ENCODE measurements at regions not wholly inside any gene's neighbourhood (a gene's known extent, or its start where the extent isn't known, plus 50 kb on each side); places are given as distances from the start of the nearest gene placed in this dataset.
"Not testable (repeated sequence)": the region's sequence is repeated elsewhere in the genome, so short reads cannot be mapped to it uniquely, and the experiment has no call there.

DNA sequence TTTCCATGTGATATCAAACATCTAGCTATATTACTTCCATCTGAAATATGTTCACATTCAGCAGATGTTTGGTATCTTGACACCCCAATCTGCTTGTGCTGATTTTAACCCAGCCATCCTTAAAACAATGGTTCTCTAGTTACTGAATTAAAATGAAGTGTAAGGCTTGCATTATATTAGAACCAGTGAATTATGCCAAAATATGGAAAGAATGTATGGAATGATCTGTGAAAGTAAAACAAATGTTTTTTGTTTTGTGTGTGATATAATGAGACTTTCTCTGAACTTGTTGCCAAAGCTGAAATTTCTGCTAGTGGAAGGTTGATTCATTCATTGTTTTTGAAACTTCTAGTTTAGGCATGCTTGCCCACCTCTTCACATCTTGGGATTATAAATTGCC lies 317.1 kb downstream of the MEX3B start:
- in situ Hi-C loops (cut with MboI; ENCODE audit: low pct_unique_long_range_greater_than_20kb, low sequenced_read_pairs, unreplicated experiment): no loop called here
- no peak for DNase-seq (ENCODE audit: low spot score)
- TF ChIP-seq, protein P1, sequence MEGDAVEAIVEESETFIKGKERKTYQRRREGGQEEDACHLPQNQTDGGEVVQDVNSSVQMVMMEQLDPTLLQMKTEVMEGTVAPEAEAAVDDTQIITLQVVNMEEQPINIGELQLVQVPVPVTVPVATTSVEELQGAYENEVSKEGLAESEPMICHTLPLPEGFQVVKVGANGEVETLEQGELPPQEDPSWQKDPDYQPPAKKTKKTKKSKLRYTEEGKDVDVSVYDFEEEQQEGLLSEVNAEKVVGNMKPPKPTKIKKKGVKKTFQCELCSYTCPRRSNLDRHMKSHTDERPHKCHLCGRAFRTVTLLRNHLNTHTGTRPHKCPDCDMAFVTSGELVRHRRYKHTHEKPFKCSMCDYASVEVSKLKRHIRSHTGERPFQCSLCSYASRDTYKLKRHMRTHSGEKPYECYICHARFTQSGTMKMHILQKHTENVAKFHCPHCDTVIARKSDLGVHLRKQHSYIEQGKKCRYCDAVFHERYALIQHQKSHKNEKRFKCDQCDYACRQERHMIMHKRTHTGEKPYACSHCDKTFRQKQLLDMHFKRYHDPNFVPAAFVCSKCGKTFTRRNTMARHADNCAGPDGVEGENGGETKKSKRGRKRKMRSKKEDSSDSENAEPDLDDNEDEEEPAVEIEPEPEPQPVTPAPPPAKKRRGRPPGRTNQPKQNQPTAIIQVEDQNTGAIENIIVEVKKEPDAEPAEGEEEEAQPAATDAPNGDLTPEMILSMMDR (IDR thresholded peaks at IDR 0.05; ENCODE audit: extremely low read depth, insufficient read depth, missing control alignments): no peak

DNA sequence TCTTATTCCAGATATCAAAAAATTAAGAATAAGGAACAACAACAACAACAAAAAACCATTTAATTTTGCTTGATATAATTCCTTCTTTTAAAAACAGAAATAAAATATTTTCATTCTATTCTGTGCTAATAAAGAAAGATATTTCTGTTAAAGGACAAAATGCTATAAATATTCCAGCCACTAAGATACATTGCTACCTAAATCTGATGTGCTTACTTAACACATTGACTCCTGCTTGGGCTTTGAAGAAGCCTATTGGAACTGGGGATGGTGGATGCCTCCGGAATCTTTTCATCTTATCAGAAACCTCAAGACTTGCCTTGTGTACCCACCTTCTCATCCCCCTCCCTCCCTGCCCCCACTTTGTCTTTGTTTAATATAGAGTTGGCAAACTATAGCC lies 320.2 kb downstream of the MEX3B start:
- TF ChIP-seq, protein P1 (IDR thresholded peaks at IDR 0.05; ENCODE audit: extremely low read depth, insufficient read depth, missing control alignments): no peak
- in situ Hi-C loops (cut with MboI; ENCODE audit: low pct_unique_long_range_greater_than_20kb, low sequenced_read_pairs, unreplicated experiment): no loop called here
- DNase-seq (ENCODE audit: low spot score): no peak

DNA sequence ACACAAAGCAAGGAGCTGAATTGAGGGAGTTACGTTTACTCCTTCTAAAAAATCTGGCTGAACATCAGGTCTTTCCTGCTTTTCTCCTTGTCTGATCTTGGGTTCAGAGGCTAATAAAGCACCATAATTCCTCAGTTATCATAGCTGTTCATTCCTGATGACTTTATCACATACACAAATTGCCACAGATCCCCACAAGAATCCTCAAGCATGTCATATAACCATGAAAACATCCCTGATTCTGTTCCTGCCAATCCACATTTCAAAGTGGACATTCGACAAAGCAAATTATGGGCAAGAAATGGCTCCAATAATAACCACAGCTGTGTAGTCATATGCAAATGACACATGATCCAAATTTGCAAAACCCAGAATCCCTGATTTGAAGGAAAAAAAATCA lies 321.3 kb downstream of the MEX3B start:
- in situ Hi-C loops (cut with MboI; ENCODE audit: low pct_unique_long_range_greater_than_20kb, low sequenced_read_pairs, unreplicated experiment): no loop called here
- TF ChIP-seq, protein P1 (IDR thresholded peaks at IDR 0.05; ENCODE audit: extremely low read depth, insufficient read depth, missing control alignments): no peak
- DNase-seq (ENCODE audit: low spot score): peak; percentile 0

DNA sequence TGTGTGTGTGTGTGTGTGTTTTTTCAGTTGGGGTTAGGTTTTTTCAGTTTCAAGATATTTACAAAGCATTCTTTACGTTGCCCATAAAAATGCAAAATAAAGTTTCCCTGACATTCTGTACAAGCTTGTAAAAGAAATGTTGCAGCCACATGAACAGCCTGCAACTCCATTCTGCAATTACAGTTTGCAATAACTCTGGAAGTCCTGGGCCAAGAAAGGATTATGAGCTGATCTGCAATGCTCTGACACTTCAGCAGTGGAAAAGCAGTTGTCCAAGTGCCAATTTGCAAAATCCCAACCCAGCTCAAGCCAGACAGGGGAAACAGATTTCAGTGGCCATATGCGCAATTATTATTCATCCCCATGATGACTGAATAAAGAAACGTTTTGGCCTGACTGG lies 322.1 kb downstream of the MEX3B start:
- in situ Hi-C loops (cut with MboI; ENCODE audit: low pct_unique_long_range_greater_than_20kb, low sequenced_read_pairs, unreplicated experiment): no loop called here
- TF ChIP-seq, protein P1 (IDR thresholded peaks at IDR 0.05; ENCODE audit: extremely low read depth, insufficient read depth, missing control alignments): no peak
- DNase-seq (ENCODE audit: low spot score): no peak

DNA sequence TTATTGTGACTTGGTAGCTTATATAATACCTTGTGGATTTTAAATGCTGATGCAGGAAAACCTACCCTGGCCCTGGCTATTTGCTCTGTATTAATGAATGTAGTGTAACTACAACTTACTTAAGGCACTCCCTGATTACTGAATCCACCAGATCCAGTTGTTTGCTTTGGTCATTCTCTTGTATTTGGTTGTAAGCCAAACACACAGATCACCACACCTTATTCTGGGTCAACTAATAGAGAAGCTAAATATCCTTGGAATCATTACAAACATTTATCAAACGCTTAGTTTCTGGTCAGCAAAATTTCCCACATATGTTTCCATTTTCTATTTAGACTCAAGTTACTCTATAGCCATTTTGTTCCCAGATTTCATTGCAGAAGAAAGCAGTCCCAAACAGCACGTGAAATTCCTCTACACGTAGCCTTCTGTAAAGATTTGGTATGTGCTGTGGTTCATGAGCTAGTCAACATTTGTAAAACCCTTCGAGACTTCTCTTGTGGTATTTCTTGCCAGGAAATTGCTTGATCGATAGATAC lies 322.6 kb downstream of the MEX3B start:
- in situ Hi-C loops (cut with MboI; ENCODE audit: low pct_unique_long_range_greater_than_20kb, low sequenced_read_pairs, unreplicated experiment): no loop called here
- DNase-seq (ENCODE audit: low spot score): no peak
- TF ChIP-seq, protein P1 (IDR thresholded peaks at IDR 0.05; ENCODE audit: extremely low read depth, insufficient read depth, missing control alignments): no peak

DNA sequence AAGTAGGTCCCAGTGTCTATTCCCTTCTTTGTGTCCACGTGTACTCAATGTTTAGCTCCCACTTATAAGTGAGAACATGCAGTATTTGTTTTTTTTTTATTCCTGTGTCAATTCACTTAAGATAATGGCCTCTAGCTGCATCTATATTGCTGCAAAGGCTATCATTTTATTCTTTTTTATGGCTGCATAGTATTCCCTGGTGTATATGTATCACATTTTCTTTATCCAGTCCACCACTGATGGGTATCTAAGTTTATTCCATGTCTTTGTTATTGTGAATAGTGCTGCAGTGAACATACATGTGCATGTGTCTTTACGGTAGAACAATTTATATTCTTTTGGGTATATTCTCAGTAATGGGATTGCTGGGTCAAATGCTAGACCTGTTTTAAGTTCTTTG lies 329.4 kb downstream of the MEX3B start:
- DNase-seq (ENCODE audit: low spot score); in situ Hi-C loops (cut with MboI; ENCODE audit: low pct_unique_long_range_greater_than_20kb, low sequenced_read_pairs, unreplicated experiment): not testable (repeated sequence)

DNA sequence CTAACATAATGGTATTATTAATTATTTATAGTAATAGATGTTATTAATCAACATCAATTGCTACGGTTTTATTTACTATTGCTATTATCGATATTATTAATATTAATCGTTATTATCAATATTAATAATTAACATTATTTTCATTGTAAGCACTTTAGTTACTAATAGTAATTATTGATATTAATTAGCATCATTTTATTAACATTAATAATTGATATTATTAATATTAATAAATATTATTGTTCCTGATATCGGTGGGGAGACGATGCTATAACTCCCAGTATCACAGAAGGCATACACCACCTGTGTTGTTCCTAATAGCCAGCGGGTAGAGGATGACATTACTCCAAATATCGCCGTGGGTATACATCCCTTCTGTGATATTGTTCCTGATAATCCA lies 335.5 kb downstream of the MEX3B start:
- no peak for DNase-seq (ENCODE audit: low spot score)
- TF ChIP-seq, protein P1 (IDR thresholded peaks at IDR 0.05; ENCODE audit: extremely low read depth, insufficient read depth, missing control alignments): no peak
- in situ Hi-C loops (cut with MboI; ENCODE audit: low pct_unique_long_range_greater_than_20kb, low sequenced_read_pairs, unreplicated experiment): no loop called here

DNA sequence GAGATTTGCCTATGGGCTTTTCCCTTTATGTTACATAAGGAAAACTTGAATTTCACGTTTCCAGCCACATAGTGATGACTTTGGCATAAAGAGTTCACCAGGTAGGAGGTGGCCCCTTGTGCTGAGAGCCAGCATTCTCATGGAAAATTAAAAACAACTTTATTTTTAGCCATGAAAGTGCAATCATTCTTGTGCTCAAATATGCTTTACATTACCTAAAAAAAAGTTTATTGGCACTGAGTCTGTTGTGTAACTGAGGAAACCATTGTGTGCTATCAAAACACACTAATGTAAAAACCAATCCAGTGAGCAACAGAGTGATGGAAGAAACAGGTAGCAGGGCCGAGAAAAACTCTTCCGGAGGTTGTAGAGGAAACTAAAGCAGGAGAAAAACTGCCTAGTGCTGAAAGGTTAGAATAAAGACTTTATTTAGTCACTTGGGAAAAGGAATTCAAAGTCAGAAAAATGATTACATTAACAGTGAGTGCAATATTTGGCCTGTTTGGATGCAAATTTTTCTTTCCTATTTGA lies 332.9 kb upstream of the TMC3 start:
- DNase-seq (ENCODE audit: low spot score); in situ Hi-C loops (cut with MboI; ENCODE audit: low pct_unique_long_range_greater_than_20kb, low sequenced_read_pairs, unreplicated experiment): not testable (repeated sequence)

DNA sequence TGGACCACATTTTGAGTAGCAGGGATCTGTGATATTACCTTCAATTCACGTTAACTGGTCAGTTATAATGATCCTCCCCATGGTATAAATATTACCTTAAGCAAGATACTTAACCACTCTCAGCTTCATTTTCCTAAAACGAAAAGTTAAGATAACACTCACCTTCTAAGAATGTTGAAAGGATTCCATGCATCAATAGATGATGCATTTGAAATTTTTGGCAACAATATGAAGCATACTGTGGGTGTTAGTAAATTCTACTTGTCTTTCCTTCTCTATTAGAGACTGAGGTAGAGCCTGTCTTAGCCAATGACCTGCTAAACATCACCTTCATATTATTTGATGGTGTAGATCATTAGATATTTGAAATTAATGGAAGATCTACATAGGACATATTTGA lies 331.7 kb upstream of the TMC3 start:
- in situ Hi-C loops (cut with MboI; ENCODE audit: low pct_unique_long_range_greater_than_20kb, low sequenced_read_pairs, unreplicated experiment); DNase-seq (ENCODE audit: low spot score): not testable (repeated sequence)
